NCI-H524 treated with DMSO at 0.1 percent for 48 hours (cell line): ENCODE measurements at regions not wholly inside any gene's neighbourhood (a gene's known extent, or its start where the extent isn't known, plus 50 kb on each side); places are given as distances from the start of the nearest gene placed in this dataset.
"Not testable (repeated sequence)": the region's sequence is repeated elsewhere in the genome, so short reads cannot be mapped to it uniquely, and the experiment has no call there.

Experiments used
- DNase-seq: peaks from one replicate; lab custom pipeline; 2025; lab: John Stamatoyannopoulos, UW

- DNase-seq: no peak
Measured at GRCh38 chr21:35565204-35565611, 495.1 kb downstream of the SETD4 start.

- DNase-seq: no peak
Measured at GRCh38 chr21:35563885-35564451, 496.4 kb downstream of the SETD4 start.

GRCh38 chr21:35562876-35563275 is 497.4 kb downstream of the SETD4 start:
- no peak for DNase-seq

- DNase-seq: no peak
Measured at GRCh38 chr21:35561116-35561515, 499.2 kb downstream of the SETD4 start.

- DNase-seq: no peak
Measured at GRCh38 chr21:35559829-35560225, 500.5 kb downstream of the SETD4 start.

- no peak for DNase-seq
Measured at GRCh38 chr21:35559128-35559828, 501.0 kb downstream of the SETD4 start.

- no peak for DNase-seq
Measured at GRCh38 chr21:35556536-35556935, 503.8 kb downstream of the SETD4 start.

- DNase-seq: not testable (repeated sequence)
Measured at GRCh38 chr21:35552483-35552882, 503.4 kb upstream of the RUNX1 start.

GRCh38 chr21:35548904-35549615 is 500.0 kb upstream of the RUNX1 start:
- DNase-seq: no peak

GRCh38 chr21:35547946-35548774 is 499.1 kb upstream of the RUNX1 start:
- no peak for DNase-seq

- DNase-seq: no peak
Measured at GRCh38 chr21:35543746-35544145, 494.6 kb upstream of the RUNX1 start.

- DNase-seq: no peak
Measured at GRCh38 chr21:35540950-35541638, 492.0 kb upstream of the RUNX1 start.

GRCh38 chr21:35538386-35538785 is 489.3 kb upstream of the RUNX1 start:
- no peak for DNase-seq

GRCh38 chr21:35537604-35538003 is 488.5 kb upstream of the RUNX1 start:
- DNase-seq: no peak

- DNase-seq: no peak
Measured at GRCh38 chr21:35533893-35534292, 484.8 kb upstream of the RUNX1 start.

GRCh38 chr21:35530766-35531165 is 481.7 kb upstream of the RUNX1 start:
- DNase-seq: no peak

GRCh38 chr21:35529171-35529863 is 480.2 kb upstream of the RUNX1 start:
- no peak for DNase-seq

- DNase-seq: no peak
Measured at GRCh38 chr21:35528116-35529042, 479.3 kb upstream of the RUNX1 start.

- DNase-seq: no peak
Measured at GRCh38 chr21:35527358-35527757, 478.3 kb upstream of the RUNX1 start.

- DNase-seq: no peak
Measured at GRCh38 chr21:35525443-35525842, 476.3 kb upstream of the RUNX1 start.
